ENCODE measurements at regions not wholly inside any gene's neighbourhood (a gene's known extent, or its start where the extent isn't known, plus 50 kb on each side); places are given as distances from the start of the nearest gene placed in this dataset.

DNA sequence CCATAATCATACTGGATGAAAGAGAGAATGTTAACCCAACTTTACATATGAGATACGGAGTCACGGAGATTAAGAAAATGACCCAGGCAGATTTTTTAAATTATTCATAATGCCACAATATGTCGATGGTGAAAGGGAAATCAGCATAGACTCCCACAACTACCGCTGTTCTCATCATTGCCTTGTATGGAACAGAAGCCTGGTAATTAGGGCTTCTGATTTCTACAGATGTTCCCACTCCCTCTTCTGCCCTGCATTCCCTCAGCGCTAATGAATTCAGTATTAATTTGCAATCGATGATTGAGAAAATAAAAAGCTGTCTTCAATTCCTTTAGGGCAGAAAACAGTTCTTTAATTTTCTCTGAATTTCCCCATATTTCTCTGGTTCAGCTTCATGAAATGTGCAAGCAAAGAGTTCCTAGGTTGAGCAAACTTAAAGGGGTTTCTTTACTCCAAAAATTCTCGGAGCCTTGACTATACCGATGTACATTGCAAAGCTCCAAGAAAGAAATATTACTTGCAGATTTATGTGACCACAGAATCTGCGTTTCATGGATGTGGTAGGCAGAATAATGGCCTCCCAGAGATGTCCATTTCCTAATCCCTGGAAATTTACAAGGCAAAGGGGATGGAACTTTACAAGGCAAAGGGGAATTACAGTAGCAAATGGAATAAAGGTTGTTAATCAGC, 134.9 kb upstream of the ZC3H12C start:
- H3K4me2 ChIP-seq (ENCODE audit: low read length, poor library complexity, severe bottlenecking) = no peak overlapping the region
- no peak overlapping the region for H3K4me3 ChIP-seq (ENCODE audit: insufficient read depth in 1 of 2, low read depth in 1 of 2, low read length in 2 of 2)
- H3K14ac ChIP-seq (ENCODE audit: low read length in 2 of 2) = no peak overlapping the region
- peaks cover 2% of the 10 kb centered on the region for H3K4me1 ChIP-seq (ENCODE audit: control insufficient read depth, insufficient read depth, low read depth, low read length)
- H3K36me3 ChIP-seq (ENCODE audit: control insufficient read depth in 1 of 2, insufficient read depth in 2 of 2, low read depth in 1 of 2, low read length in 2 of 2) = no peaks in the 10 kb centered on the region
- no peaks in the 10 kb centered on the region for H3K9me3 ChIP-seq (ENCODE audit: control insufficient read depth, low read length)
- 96% methylated on average over 9 of the region's 9 CpGs for WGBS
- H3K23ac ChIP-seq (ENCODE audit: low read length in 2 of 2) = no peak overlapping the region
- H2BK15ac ChIP-seq (ENCODE audit: low read depth, poor library complexity, severe bottlenecking) = no peak overlapping the region
- H3K79me1 ChIP-seq (replicated peaks; ENCODE audit: low read length, poor library complexity, severe bottlenecking) = no peaks in the 10 kb centered on the region
- no peak overlapping the region for H3K4ac ChIP-seq (ENCODE audit: low read depth in 1 of 2, low read length in 2 of 2)
- no peak overlapping the region for H3K27ac ChIP-seq (ENCODE audit: low read length, poor library complexity, severe bottlenecking)
- no peak overlapping the region for H2BK5ac ChIP-seq (ENCODE audit: low read depth, low read length, poor library complexity, severe bottlenecking)
- no peak overlapping the region for H2AK5ac ChIP-seq (ENCODE audit: low read length, severe bottlenecking)
- H2BK120ac ChIP-seq (ENCODE audit: low read depth, low read length) = no peak overlapping the region
- no peak overlapping the region for H2BK12ac ChIP-seq (ENCODE audit: low read length in 2 of 2)
- H4K8ac ChIP-seq (ENCODE audit: low read length) = no peak overlapping the region
- no peak overlapping the region for H3K9ac ChIP-seq (ENCODE audit: low read length)
- H4K91ac ChIP-seq (ENCODE audit: low read length) = no peak overlapping the region
- no peaks in the 10 kb centered on the region for H3K27me3 ChIP-seq (ENCODE audit: control insufficient read depth in 1 of 2, insufficient read depth in 1 of 2, low read length in 2 of 2)
- DNase-seq = no peak
- H2AFZ ChIP-seq (ENCODE audit: low read depth, low read length) = no peak overlapping the region
- H3K18ac ChIP-seq (ENCODE audit: low read depth in 1 of 2, low read length in 2 of 2) = no peak overlapping the region

DNA sequence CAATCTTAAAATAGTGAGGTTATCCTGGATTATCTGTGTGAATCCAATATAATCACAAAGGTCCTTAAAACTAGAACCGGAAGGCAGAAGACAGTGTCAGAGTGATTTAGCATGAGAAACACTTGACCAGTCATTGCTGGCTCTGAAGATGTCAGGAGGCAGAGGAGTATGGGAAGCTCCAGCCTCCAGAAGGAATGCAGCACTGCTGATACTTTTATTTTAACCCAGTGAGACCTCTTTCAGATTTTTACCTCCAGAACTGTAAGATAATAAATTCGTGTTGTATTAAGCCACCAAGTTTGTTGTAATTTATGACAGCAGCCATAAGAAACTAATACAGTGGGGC, 134.4 kb upstream of the ZC3H12C start:
- no peak overlapping the region for H3K9ac ChIP-seq (ENCODE audit: low read length)
- no peak overlapping the region for H3K14ac ChIP-seq (ENCODE audit: low read length in 2 of 2)
- no peak overlapping the region for H4K91ac ChIP-seq (ENCODE audit: low read length)
- H2AK5ac ChIP-seq (ENCODE audit: low read length, severe bottlenecking) = no peak overlapping the region
- H3K9me3 ChIP-seq (ENCODE audit: control insufficient read depth, low read length) = no peaks in the 10 kb centered on the region
- H2BK5ac ChIP-seq (ENCODE audit: low read depth, low read length, poor library complexity, severe bottlenecking) = no peak overlapping the region
- H2AFZ ChIP-seq (ENCODE audit: low read depth, low read length) = no peak overlapping the region
- peaks cover 2% of the 10 kb centered on the region for H3K4me1 ChIP-seq (ENCODE audit: control insufficient read depth, insufficient read depth, low read depth, low read length)
- no peak overlapping the region for H2BK120ac ChIP-seq (ENCODE audit: low read depth, low read length)
- no peak overlapping the region for H2BK15ac ChIP-seq (ENCODE audit: low read depth, poor library complexity, severe bottlenecking)
- H3K23ac ChIP-seq (ENCODE audit: low read length in 2 of 2) = no peak overlapping the region
- DNase-seq = peak; percentile 50
- H3K36me3 ChIP-seq (ENCODE audit: control insufficient read depth in 1 of 2, insufficient read depth in 2 of 2, low read depth in 1 of 2, low read length in 2 of 2) = no peaks in the 10 kb centered on the region
- no peaks in the 10 kb centered on the region for H3K79me1 ChIP-seq (replicated peaks; ENCODE audit: low read length, poor library complexity, severe bottlenecking)
- H3K4me3 ChIP-seq (ENCODE audit: insufficient read depth in 1 of 2, low read depth in 1 of 2, low read length in 2 of 2) = no peak overlapping the region
- H3K4me2 ChIP-seq (ENCODE audit: low read length, poor library complexity, severe bottlenecking) = no peak overlapping the region
- H3K27ac ChIP-seq (ENCODE audit: low read length, poor library complexity, severe bottlenecking) = no peak overlapping the region
- no peak overlapping the region for H3K18ac ChIP-seq (ENCODE audit: low read depth in 1 of 2, low read length in 2 of 2)
- no peak overlapping the region for H2BK12ac ChIP-seq (ENCODE audit: low read length in 2 of 2)
- no peaks in the 10 kb centered on the region for H3K27me3 ChIP-seq (ENCODE audit: control insufficient read depth in 1 of 2, insufficient read depth in 1 of 2, low read length in 2 of 2)
- WGBS = 50% methylated on average over 1 of the region's 2 CpGs
- no peak overlapping the region for H4K8ac ChIP-seq (ENCODE audit: low read length)
- no peak overlapping the region for H3K4ac ChIP-seq (ENCODE audit: low read depth in 1 of 2, low read length in 2 of 2)

DNA sequence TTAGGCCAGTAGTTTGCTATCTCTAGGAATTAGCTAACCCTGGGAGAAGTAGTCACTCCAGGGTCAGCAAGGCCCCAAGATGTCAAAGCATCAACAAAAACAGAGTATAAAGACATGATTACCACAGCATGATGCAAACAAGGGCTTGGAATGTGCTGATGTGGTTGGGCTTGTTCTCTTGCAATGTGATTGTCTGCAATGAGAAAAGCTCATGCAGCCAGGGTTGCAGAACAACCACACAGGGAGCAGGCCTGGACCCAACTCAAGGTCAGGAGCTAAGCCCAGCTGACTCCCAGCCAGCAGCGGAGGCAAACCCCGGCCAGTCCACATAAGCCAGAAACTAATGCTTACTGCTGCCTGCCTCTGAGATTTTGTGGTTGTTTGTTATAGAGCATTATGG, 132.4 kb upstream of the ZC3H12C start:
- Histone ChIP-seq H3K36me3 (ENCODE audit: control insufficient read depth in 1 of 2, insufficient read depth in 2 of 2, low read depth in 1 of 2, low read length in 2 of 2) (no peaks in the 10 kb centered on the region), H3K9ac (ENCODE audit: low read length) (no peak overlapping the region), H2AK5ac (ENCODE audit: low read length, severe bottlenecking) (no peak overlapping the region), H3K4me2 (ENCODE audit: low read length, poor library complexity, severe bottlenecking) (no peak overlapping the region), H3K23ac (ENCODE audit: low read length in 2 of 2) (no peak overlapping the region), H3K27me3 (ENCODE audit: control insufficient read depth in 1 of 2, insufficient read depth in 1 of 2, low read length in 2 of 2) (no peaks in the 10 kb centered on the region), H2BK5ac (ENCODE audit: low read depth, low read length, poor library complexity, severe bottlenecking) (no peak overlapping the region), H3K4me1 (ENCODE audit: control insufficient read depth, insufficient read depth, low read depth, low read length) (peaks cover 2% of the 10 kb centered on the region), H3K14ac (ENCODE audit: low read length in 2 of 2) (no peak overlapping the region), H3K4ac (ENCODE audit: low read depth in 1 of 2, low read length in 2 of 2) (no peak overlapping the region), H3K79me1 (replicated peaks; ENCODE audit: low read length, poor library complexity, severe bottlenecking) (no peaks in the 10 kb centered on the region), H2BK12ac (ENCODE audit: low read length in 2 of 2) (no peak overlapping the region), H3K27ac (ENCODE audit: low read length, poor library complexity, severe bottlenecking) (no peak overlapping the region), H2BK120ac (ENCODE audit: low read depth, low read length) (no peak overlapping the region), H3K4me3 (ENCODE audit: insufficient read depth in 1 of 2, low read depth in 1 of 2, low read length in 2 of 2) (no peak overlapping the region), H3K9me3 (ENCODE audit: control insufficient read depth, low read length) (no peaks in the 10 kb centered on the region), H4K8ac (ENCODE audit: low read length) (no peak overlapping the region), H4K91ac (ENCODE audit: low read length) (no peak overlapping the region), H2BK15ac (ENCODE audit: low read depth, poor library complexity, severe bottlenecking) (no peak overlapping the region), H3K18ac (ENCODE audit: low read depth in 1 of 2, low read length in 2 of 2) (no peak overlapping the region), H2AFZ (ENCODE audit: low read depth, low read length) (no peak overlapping the region)
- DNase-seq = peak; percentile 89
- 33% methylated on average over 2 of the region's 2 CpGs for WGBS

DNA sequence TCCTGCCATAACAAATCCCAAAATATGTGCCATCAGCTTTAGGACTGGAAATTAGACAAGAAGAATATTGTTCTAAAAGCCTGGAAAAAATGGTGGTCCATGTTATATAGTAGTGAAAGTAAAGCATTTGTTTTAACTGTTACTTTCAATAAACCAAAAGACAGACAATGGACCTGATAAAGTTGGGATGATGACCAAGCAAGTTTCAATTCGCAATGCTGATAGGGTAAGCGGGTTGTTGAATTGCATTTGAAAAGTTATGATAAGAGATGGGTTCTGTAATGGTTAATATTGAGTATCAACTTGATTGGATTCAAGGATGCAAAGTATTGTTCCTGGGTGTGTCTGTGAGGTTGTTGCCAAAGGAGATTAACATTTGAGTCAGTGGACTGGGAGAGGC, 131.9 kb upstream of the ZC3H12C start:
- Histone ChIP-seq H3K4ac (ENCODE audit: low read depth in 1 of 2, low read length in 2 of 2) (no peak overlapping the region), H3K23ac (ENCODE audit: low read length in 2 of 2) (no peak overlapping the region), H3K36me3 (ENCODE audit: control insufficient read depth in 1 of 2, insufficient read depth in 2 of 2, low read depth in 1 of 2, low read length in 2 of 2) (no peaks in the 10 kb centered on the region), H3K9me3 (ENCODE audit: control insufficient read depth, low read length) (no peaks in the 10 kb centered on the region), H3K9ac (ENCODE audit: low read length) (no peak overlapping the region), H3K27ac (ENCODE audit: low read length, poor library complexity, severe bottlenecking) (no peak overlapping the region), H2AK5ac (ENCODE audit: low read length, severe bottlenecking) (no peak overlapping the region), H2BK5ac (ENCODE audit: low read depth, low read length, poor library complexity, severe bottlenecking) (no peak overlapping the region), H4K91ac (ENCODE audit: low read length) (no peak overlapping the region), H3K79me1 (replicated peaks; ENCODE audit: low read length, poor library complexity, severe bottlenecking) (no peaks in the 10 kb centered on the region), H2BK12ac (ENCODE audit: low read length in 2 of 2) (no peak overlapping the region), H3K4me1 (ENCODE audit: control insufficient read depth, insufficient read depth, low read depth, low read length) (peaks cover 2% of the 10 kb centered on the region), H2BK120ac (ENCODE audit: low read depth, low read length) (no peak overlapping the region), H4K8ac (ENCODE audit: low read length) (no peak overlapping the region), H2AFZ (ENCODE audit: low read depth, low read length) (no peak overlapping the region), H3K18ac (ENCODE audit: low read depth in 1 of 2, low read length in 2 of 2) (no peak overlapping the region), H3K4me3 (ENCODE audit: insufficient read depth in 1 of 2, low read depth in 1 of 2, low read length in 2 of 2) (no peak overlapping the region), H3K27me3 (ENCODE audit: control insufficient read depth in 1 of 2, insufficient read depth in 1 of 2, low read length in 2 of 2) (no peaks in the 10 kb centered on the region), H2BK15ac (ENCODE audit: low read depth, poor library complexity, severe bottlenecking) (no peak overlapping the region), H3K14ac (ENCODE audit: low read length in 2 of 2) (no peak overlapping the region), H3K4me2 (ENCODE audit: low read length, poor library complexity, severe bottlenecking) (no peak overlapping the region)
- DNase-seq = no peak
- WGBS = 96% methylated on average over 2 of the region's 2 CpGs

Measured in mesenchymal stem cell (in vitro differentiated cells and primary cell).